GM23338 (cell line): ENCODE measurements at regions not wholly inside any gene's neighbourhood (a gene's known extent, or its start where the extent isn't known, plus 50 kb on each side); places are given as distances from the start of the nearest gene placed in this dataset.

ENCODE experiments used
- ATAC-seq: fragments of 200-7000 bp; cut with Tn5 transposase; 3 replicates; pipeline ENCODE4 v1.9.1; 2020
- DNase-seq: peaks from one replicate; pipeline ENCODE4 v3.0.0-alpha.2; 2015; ENCODE audit warnings: low spot score
- H2AFZ ChIP-seq: fragments of 200-600 bp; sonication (generic); 2 replicates; pipeline ENCODE4 v1.8.0; 2016; ENCODE audit warnings: antibody characterized with exemption, mild to moderate bottlenecking, moderate library complexity
- H3F3A ChIP-seq: fragments of 200-600 bp; sonication (generic); replicated peaks from 2 replicates; pipeline ENCODE4 v1.8.0; 2017; ENCODE audit warnings: antibody characterized with exemption, mixed run types, low read depth
- H3K27ac ChIP-seq: fragments of 200-600 bp; sonication (generic); 2 replicates; pipeline ENCODE4 v1.6.1; 2016; ENCODE audit warnings: low read depth
- H3K27me3 ChIP-seq: fragments of 200-600 bp; sonication (generic); 2 replicates; pipeline ENCODE4 v1.8.0; 2016; ENCODE audit warnings: mild to moderate bottlenecking, mixed run types, moderate library complexity; ENCODE audit not compliant: insufficient read depth
- H3K36me3 ChIP-seq: fragments of 200-600 bp; sonication (generic); 2 replicates; pipeline ENCODE4 v1.8.0; 2016; ENCODE audit warnings: mild to moderate bottlenecking; ENCODE audit not compliant: insufficient read depth
- H3K4me1 ChIP-seq: fragments of 200-600 bp; sonication (generic); 2 replicates; pipeline ENCODE4 v1.8.0; 2016; ENCODE audit warnings: mild to moderate bottlenecking, moderate library complexity; ENCODE audit not compliant: insufficient read depth
- H3K4me2 ChIP-seq: fragments of 200-600 bp; sonication (generic); 2 replicates; pipeline ENCODE4 v1.7.1; 2017; ENCODE audit warnings: mixed run types
- H3K4me3 ChIP-seq: fragments of 200-600 bp; sonication (generic); 2 replicates; pipeline ENCODE4 v1.6.1; 2016; ENCODE audit warnings: mixed run types
- H3K79me2 ChIP-seq: fragments of 200-600 bp; sonication (generic); replicated peaks from 2 replicates; pipeline ENCODE4 v1.8.0; 2017; ENCODE audit warnings: mild to moderate bottlenecking; ENCODE audit not compliant: insufficient read depth
- H3K9me2 ChIP-seq: fragments of 200-600 bp; sonication (generic); 2 replicates; pipeline ENCODE4 v1.8.0; 2017; ENCODE audit not compliant: insufficient read depth
- H4K20me1 ChIP-seq: fragments of 200-600 bp; sonication (generic); replicated peaks from 2 replicates; pipeline ENCODE4 v1.8.0; 2017; ENCODE audit warnings: mild to moderate bottlenecking; ENCODE audit not compliant: insufficient read depth
- H3K27ac Mint-ChIP-seq: 2 replicates; pipeline ENCODE4 v1.8.0; 2020; ENCODE audit warnings: inconsistent platforms, mild to moderate bottlenecking, moderate library complexity, mixed read lengths
- H3K27me3 Mint-ChIP-seq: 3 replicates; pipeline ENCODE4 v1.8.0; 2022; ENCODE audit warnings: low read depth, mild to moderate bottlenecking, moderate library complexity, mixed read lengths, inconsistent platforms; ENCODE audit not compliant: insufficient read depth, poor library complexity
- H3K36me3 Mint-ChIP-seq: 3 replicates; pipeline ENCODE4 v1.8.0; 2021; ENCODE audit warnings: low read depth, mild to moderate bottlenecking, inconsistent platforms, moderate library complexity, mixed read lengths
- H3K4me1 Mint-ChIP-seq: 3 replicates; pipeline ENCODE4 v1.8.0; 2020; ENCODE audit warnings: mild to moderate bottlenecking, inconsistent platforms, mixed read lengths
- H3K4me3 Mint-ChIP-seq: 3 replicates; pipeline ENCODE4 v1.8.0; 2021; ENCODE audit warnings: moderate library complexity, mild to moderate bottlenecking, inconsistent platforms, mixed read lengths
- H3K9me3 Mint-ChIP-seq: 3 replicates; pipeline ENCODE4 v1.8.0; 2020; ENCODE audit warnings: moderate library complexity, mild to moderate bottlenecking, inconsistent platforms, mixed read lengths
- CREB1 ChIP-seq: fragments of 250-450 bp; sonication (Bioruptor Pico); IDR thresholded peaks from 2 replicates; pipeline ENCODE4 v1.5.0; 2020; ENCODE audit warnings: low read depth, mild to moderate bottlenecking, moderate library complexity
- EZH2 ChIP-seq: fragments of 200-600 bp; sonication (generic); IDR thresholded peaks from one replicate; pipeline ENCODE4 v1.8.0; 2017; ENCODE audit warnings: antibody characterized with exemption, mild to moderate bottlenecking, low read depth; ENCODE audit not compliant: unreplicated experiment
- TF ChIP-seq, protein P1 (sequence below): fragments of 250-450 bp; sonication (Bioruptor Pico); IDR thresholded peaks from 2 replicates; pipeline ENCODE4 v1.5.0; 2020; ENCODE audit warnings: mild to moderate bottlenecking, moderate library complexity
- TF ChIP-seq, protein P2 (sequence below): IDR thresholded peaks from 2 replicates; pipeline ENCODE4 v1.6.1; 2016; ENCODE audit warnings: antibody characterized with exemption

- TF ChIP-seq, protein P1, sequence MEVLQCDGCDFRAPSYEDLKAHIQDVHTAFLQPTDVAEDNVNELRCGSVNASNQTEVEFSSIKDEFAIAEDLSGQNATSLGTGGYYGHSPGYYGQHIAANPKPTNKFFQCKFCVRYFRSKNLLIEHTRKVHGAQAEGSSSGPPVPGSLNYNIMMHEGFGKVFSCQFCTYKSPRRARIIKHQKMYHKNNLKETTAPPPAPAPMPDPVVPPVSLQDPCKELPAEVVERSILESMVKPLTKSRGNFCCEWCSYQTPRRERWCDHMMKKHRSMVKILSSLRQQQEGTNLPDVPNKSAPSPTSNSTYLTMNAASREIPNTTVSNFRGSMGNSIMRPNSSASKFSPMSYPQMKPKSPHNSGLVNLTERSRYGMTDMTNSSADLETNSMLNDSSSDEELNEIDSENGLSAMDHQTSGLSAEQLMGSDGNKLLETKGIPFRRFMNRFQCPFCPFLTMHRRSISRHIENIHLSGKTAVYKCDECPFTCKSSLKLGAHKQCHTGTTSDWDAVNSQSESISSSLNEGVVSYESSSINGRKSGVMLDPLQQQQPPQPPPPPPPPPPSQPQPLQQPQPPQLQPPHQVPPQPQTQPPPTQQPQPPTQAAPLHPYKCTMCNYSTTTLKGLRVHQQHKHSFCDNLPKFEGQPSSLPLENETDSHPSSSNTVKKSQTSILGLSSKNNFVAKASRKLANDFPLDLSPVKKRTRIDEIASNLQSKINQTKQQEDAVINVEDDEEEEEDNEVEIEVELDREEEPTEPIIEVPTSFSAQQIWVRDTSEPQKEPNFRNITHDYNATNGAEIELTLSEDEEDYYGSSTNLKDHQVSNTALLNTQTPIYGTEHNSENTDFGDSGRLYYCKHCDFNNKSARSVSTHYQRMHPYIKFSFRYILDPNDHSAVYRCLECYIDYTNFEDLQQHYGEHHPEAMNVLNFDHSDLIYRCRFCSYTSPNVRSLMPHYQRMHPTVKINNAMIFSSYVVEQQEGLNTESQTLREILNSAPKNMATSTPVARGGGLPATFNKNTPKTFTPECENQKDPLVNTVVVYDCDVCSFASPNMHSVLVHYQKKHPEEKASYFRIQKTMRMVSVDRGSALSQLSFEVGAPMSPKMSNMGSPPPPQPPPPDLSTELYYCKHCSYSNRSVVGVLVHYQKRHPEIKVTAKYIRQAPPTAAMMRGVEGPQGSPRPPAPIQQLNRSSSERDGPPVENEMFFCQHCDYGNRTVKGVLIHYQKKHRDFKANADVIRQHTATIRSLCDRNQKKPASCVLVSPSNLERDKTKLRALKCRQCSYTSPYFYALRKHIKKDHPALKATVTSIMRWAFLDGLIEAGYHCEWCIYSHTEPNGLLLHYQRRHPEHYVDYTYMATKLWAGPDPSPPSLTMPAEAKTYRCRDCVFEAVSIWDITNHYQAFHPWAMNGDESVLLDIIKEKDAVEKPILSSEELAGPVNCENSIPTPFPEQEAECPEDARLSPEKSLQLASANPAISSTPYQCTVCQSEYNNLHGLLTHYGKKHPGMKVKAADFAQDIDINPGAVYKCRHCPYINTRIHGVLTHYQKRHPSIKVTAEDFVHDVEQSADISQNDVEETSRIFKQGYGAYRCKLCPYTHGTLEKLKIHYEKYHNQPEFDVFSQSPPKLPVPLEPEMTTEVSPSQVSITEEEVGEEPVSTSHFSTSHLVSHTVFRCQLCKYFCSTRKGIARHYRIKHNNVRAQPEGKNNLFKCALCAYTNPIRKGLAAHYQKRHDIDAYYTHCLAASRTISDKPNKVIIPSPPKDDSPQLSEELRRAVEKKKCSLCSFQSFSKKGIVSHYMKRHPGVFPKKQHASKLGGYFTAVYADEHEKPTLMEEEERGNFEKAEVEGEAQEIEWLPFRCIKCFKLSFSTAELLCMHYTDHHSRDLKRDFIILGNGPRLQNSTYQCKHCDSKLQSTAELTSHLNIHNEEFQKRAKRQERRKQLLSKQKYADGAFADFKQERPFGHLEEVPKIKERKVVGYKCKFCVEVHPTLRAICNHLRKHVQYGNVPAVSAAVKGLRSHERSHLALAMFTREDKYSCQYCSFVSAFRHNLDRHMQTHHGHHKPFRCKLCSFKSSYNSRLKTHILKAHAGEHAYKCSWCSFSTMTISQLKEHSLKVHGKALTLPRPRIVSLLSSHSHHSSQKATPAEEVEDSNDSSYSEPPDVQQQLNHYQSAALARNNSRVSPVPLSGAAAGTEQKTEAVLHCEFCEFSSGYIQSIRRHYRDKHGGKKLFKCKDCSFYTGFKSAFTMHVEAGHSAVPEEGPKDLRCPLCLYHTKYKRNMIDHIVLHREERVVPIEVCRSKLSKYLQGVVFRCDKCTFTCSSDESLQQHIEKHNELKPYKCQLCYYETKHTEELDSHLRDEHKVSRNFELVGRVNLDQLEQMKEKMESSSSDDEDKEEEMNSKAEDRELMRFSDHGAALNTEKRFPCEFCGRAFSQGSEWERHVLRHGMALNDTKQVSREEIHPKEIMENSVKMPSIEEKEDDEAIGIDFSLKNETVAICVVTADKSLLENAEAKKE: no peak
Observed at GRCh38 chr12:17975239-17975638, 114.8 kb downstream of the RERGL start (continued).

- Histone ChIP-seq H3K79me2 (no peaks in the 10 kb centered on the region), H3K27ac (no peak overlapping the region), H2AFZ (no peak overlapping the region), H3K4me3 (no peak overlapping the region), H3K36me3 (no peaks in the 10 kb centered on the region), H3K27me3 (no peaks in the 10 kb centered on the region), H3K4me1 (no peaks in the 10 kb centered on the region), H3K4me2 (no peak overlapping the region), H4K20me1 (no peaks in the 10 kb centered on the region), H3K9me2 (no peaks in the 10 kb centered on the region), H3F3A (no peaks in the 10 kb centered on the region)
- Mint-ChIP-seq H3K27me3 (no peaks in the 10 kb centered on the region), H3K4me3 (no peak overlapping the region), H3K9me3 (no peaks in the 10 kb centered on the region), H3K36me3 (no peaks in the 10 kb centered on the region), H3K27ac (no peak overlapping the region), H3K4me1 (peaks cover 3% of the 10 kb centered on the region; the same call in 1 of the 3 replicates)
- TF ChIP-seq EZH2: no peak
- TF ChIP-seq, protein P1: no peak
- TF ChIP-seq, protein P2, sequence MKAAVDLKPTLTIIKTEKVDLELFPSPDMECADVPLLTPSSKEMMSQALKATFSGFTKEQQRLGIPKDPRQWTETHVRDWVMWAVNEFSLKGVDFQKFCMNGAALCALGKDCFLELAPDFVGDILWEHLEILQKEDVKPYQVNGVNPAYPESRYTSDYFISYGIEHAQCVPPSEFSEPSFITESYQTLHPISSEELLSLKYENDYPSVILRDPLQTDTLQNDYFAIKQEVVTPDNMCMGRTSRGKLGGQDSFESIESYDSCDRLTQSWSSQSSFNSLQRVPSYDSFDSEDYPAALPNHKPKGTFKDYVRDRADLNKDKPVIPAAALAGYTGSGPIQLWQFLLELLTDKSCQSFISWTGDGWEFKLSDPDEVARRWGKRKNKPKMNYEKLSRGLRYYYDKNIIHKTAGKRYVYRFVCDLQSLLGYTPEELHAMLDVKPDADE: no peak
- TF ChIP-seq CREB1 (CRISPR knock-in tag): no peak
- DNase-seq (no peak), ATAC-seq (no peak)
Observed at GRCh38 chr12:17971850-17972249, 118.1 kb downstream of the RERGL start.
